ENCODE measurements at regions not wholly inside any gene's neighbourhood (a gene's known extent, or its start where the extent isn't known, plus 50 kb on each side); places are given as distances from the start of the nearest gene placed in this dataset.

DNA sequence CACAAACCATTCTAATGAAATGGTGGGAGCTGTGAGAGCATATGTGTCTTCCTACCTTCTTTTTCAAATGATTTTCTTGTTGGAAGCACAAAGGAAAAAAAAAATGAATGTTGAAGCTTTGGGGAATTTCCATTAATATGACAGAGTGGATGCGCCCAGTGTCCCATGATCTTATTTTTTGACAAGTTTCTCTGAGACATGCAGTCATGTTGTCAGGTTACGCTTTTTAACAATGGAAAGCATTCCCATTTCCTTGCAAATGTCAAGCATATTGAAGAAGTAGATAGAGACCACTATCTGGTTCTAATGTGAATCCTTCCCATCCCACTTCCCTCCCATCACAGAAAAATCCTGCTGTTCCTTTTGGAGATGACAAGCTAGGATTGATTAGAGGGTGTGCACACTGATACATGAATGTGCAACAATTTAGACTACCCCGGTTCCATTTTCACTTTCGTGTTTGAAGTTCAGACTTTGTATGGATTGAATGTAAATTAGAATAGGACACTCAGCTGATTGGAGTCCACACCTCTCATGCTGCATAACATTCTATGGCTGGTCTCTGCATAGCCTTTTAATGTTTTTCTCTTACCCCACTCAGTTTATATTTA, 919.4 kb downstream of the TLE4 start:
- TF ChIP-seq MTA3 (IDR thresholded peaks at IDR 0.05; ENCODE audit: borderline replicate concordance, low read length) (no peak), YY1 (IDR thresholded peaks at IDR 0.05; ENCODE audit: low read depth, low read length) (no peak), POLR2AphosphoS5 (IDR thresholded peaks at IDR 0.05; ENCODE audit: low read length) (no peak), NRF1 (conservative IDR thresholded peaks at IDR 0.05; ENCODE audit: low read depth, low read length) (no peak), SUZ12 (IDR thresholded peaks at IDR 0.05; ENCODE audit: unreplicated experiment) (no peak), EZH2 (IDR thresholded peaks at IDR 0.05; ENCODE audit: borderline replicate concordance, control insufficient read depth, low read depth, low read length) (no peak), YBX1 (IDR thresholded peaks at IDR 0.05) (no peak), CHD4 (IDR thresholded peaks at IDR 0.05) (no peak), NR2C1 (IDR thresholded peaks at IDR 0.05) (no peak)
- TF ChIP-seq, protein P1, sequence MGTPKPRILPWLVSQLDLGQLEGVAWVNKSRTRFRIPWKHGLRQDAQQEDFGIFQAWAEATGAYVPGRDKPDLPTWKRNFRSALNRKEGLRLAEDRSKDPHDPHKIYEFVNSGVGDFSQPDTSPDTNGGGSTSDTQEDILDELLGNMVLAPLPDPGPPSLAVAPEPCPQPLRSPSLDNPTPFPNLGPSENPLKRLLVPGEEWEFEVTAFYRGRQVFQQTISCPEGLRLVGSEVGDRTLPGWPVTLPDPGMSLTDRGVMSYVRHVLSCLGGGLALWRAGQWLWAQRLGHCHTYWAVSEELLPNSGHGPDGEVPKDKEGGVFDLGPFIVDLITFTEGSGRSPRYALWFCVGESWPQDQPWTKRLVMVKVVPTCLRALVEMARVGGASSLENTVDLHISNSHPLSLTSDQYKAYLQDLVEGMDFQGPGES (IDR thresholded peaks at IDR 0.05), result no peak
- TF ChIP-seq, protein P2, sequence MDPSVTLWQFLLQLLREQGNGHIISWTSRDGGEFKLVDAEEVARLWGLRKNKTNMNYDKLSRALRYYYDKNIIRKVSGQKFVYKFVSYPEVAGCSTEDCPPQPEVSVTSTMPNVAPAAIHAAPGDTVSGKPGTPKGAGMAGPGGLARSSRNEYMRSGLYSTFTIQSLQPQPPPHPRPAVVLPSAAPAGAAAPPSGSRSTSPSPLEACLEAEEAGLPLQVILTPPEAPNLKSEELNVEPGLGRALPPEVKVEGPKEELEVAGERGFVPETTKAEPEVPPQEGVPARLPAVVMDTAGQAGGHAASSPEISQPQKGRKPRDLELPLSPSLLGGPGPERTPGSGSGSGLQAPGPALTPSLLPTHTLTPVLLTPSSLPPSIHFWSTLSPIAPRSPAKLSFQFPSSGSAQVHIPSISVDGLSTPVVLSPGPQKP (IDR thresholded peaks at IDR 0.05; ENCODE audit: low read depth, low read length), result no peak

All from GM12878 (cell line).